Stomach (tissue), 8 donors: ENCODE measurements at regions not wholly inside any gene's neighbourhood (a gene's known extent, or its start where the extent isn't known, plus 50 kb on each side); places are given as distances from the start of the nearest gene placed in this dataset.

Experiments
- DNase-seq, 2 donors: peaks; one replicate each; pipeline versions ENCODE4 v3.0.0 to v3.0.0-alpha.2; 2013 to 2019
- H3K27ac ChIP-seq, 5 donors: fragments of 200-600 bp in 4 of 5; sonication (generic) in 4 of 5; one replicate each; pipeline ENCODE4 v1.5.1; 2013 to 2019; ENCODE audit warnings: mild to moderate bottlenecking in 1 of 5, moderate library complexity in 1 of 5
- H3K27me3 ChIP-seq, 3 donors: fragments of 200-600 bp; sonication (generic); one replicate each; pipeline ENCODE4 v1.5.1; 2017 to 2019; ENCODE audit warnings: mixed run types in 1 of 3
- H3K36me3 ChIP-seq, 4 donors: fragments of 200-600 bp; sonication (generic); 1 replicate in 3 of 4; 2 replicates in 1 of 4; pipeline ENCODE4 v1.5.1; 2016 to 2019
- H3K4me1 ChIP-seq, 4 donors: fragments of 200-600 bp; sonication (generic); one replicate each; pipeline ENCODE4 v1.5.1; 2016 to 2019
- H3K4me3 ChIP-seq, 4 donors: fragments of 200-600 bp; sonication (generic) in 3 of 4; one replicate each; pipeline ENCODE4 v1.5.1; 2016 to 2019; ENCODE audit warnings: mild to moderate bottlenecking in 1 of 4
- H3K9me3 ChIP-seq, 4 donors: fragments of 200-600 bp; sonication (generic); one replicate each; pipeline ENCODE4 v1.5.1; 2016 to 2019
- CTCF ChIP-seq, 7 experiments: fragments of 450-650 bp in 4 of 7; fragments of 200-600 bp in 3 of 7; sonication (generic) in 3 of 7; IDR thresholded peaks; one replicate each; pipeline ENCODE4 v1.5.1; 2016 to 2019; ENCODE audit warnings: antibody characterized with exemption in 7 of 7, control low read depth in 2 of 7, mild to moderate bottlenecking in 1 of 7
- EP300 ChIP-seq: sonication (generic); formaldehyde crosslinking; IDR thresholded peaks from one replicate; pipeline ENCODE4 v1.6.1; 2017; ENCODE audit warnings: antibody characterized with exemption
- POLR2A ChIP-seq, 4 donors: fragments of 450-650 bp; IDR thresholded peaks; one replicate each; pipeline ENCODE4 v1.6.1; 2016; ENCODE audit warnings: antibody characterized with exemption in 4 of 4, control low read depth in 2 of 4, mild to moderate bottlenecking in 1 of 4, moderate library complexity in 1 of 4
- POLR2AphosphoS5 ChIP-seq, 3 donors: sonication (generic); formaldehyde crosslinking; IDR thresholded peaks; one replicate each; pipeline ENCODE4 v1.6.1; 2016; ENCODE audit warnings: antibody characterized with exemption in 3 of 3
- WGBS, 5 donors: extraction: QIAGEN DNeasy Blood & Tissue Kit in 3 of 5; methylation state at CpG; one replicate each; pipeline versions ENCODE4 v1.1.5 to v1.1.7; 2013 to 2018; 5-methylcytosine and 5-hydroxymethylcytosine counted together
- intact Hi-C: fragments of 100-400 bp; cut with DNase I; formaldehyde crosslinking; loops from one replicate; pipeline ENCODE4 v1.15.1; 2023; ENCODE audit warnings: low total_unique reads
- donor health status: healthy with polysubstance abuse.
- donor health status: Bipolar disorder and iron deficiency.
- donor health status: healthy.

- TF ChIP-seq CTCF (IDR thresholded peaks at IDR 0.05) (no peak), POLR2AphosphoS5 (IDR thresholded peaks at IDR 0.05) (no peak), POLR2A (IDR thresholded peaks at IDR 0.05) (no peak), EP300 (no peak)
- no peak for DNase-seq
- no peaks in the 10 kb centered on the region for H3K9me3 ChIP-seq
- 64 to 80% (median 71%) methylated on average over 2 of the region's 2 CpGs for WGBS, 5 donors
- no peaks in the 10 kb centered on the region for H3K27me3 ChIP-seq
- no peak overlapping the region for H3K4me3 ChIP-seq
- intact Hi-C loops = no loop called here
- no peaks in the 10 kb centered on the region for H3K36me3 ChIP-seq
- H3K4me1 ChIP-seq = no peaks in the 10 kb centered on the region
- H3K27ac ChIP-seq = no peak overlapping the region
These were observed 214.2 kb upstream of the TBX3 start for GRCh38 chr12:114898159-114898558.

DNA sequence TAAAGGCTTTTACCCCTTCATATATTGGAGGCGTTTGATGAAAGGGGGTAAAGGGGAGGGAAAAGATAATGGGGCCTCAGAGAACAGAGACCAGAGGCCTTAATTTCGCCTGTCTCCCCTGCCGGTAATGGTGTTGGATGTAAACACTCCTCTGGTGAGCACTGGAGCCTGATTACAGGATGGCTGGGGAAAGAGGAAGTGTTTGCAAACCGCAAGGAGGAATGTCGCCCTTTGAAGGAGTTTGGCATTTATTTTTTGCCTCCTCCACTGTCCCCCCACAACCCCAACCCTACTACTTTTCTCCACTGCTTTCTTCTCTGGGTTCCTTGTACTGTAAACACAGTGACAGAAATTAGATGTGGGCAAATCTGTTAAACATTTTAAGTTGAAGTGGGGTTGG lies 211.9 kb upstream of the TBX3 start:
- no peaks in the 10 kb centered on the region for H3K4me1 ChIP-seq
- WGBS, 5 donors = 32 to 50% (median 36%) methylated on average over 5 of the region's 5 CpGs
- no peak for DNase-seq
- TF ChIP-seq POLR2AphosphoS5 (IDR thresholded peaks at IDR 0.05) (no peak), EP300 (no peak), POLR2A (IDR thresholded peaks at IDR 0.05) (no peak), CTCF (IDR thresholded peaks at IDR 0.05) (no peak)
- H3K9me3 ChIP-seq = no peaks in the 10 kb centered on the region
- intact Hi-C loops = no loop called here
- no peak overlapping the region for H3K4me3 ChIP-seq
- H3K27ac ChIP-seq = no peak overlapping the region
- H3K36me3 ChIP-seq = no peaks in the 10 kb centered on the region
- no peaks in the 10 kb centered on the region for H3K27me3 ChIP-seq

GRCh38 chr12:114895081-114895480 lies 211.1 kb upstream of the TBX3 start:
- H3K4me1 ChIP-seq = no peaks in the 10 kb centered on the region
- H3K27me3 ChIP-seq = no peaks in the 10 kb centered on the region
- H3K9me3 ChIP-seq = no peaks in the 10 kb centered on the region
- H3K27ac ChIP-seq = no peak overlapping the region
- H3K4me3 ChIP-seq = no peak overlapping the region
- no peaks in the 10 kb centered on the region for H3K36me3 ChIP-seq
- 93 to 98% (median 97%) methylated on average over 4 of the region's 4 CpGs for WGBS, 5 donors
- intact Hi-C loops = no loop called here
- no peak for TF ChIP-seq POLR2AphosphoS5 (IDR thresholded peaks at IDR 0.05)
- no peak for TF ChIP-seq CTCF (IDR thresholded peaks at IDR 0.05)
- TF ChIP-seq POLR2A (IDR thresholded peaks at IDR 0.05) = no peak
- TF ChIP-seq EP300 = no peak
- DNase-seq = no peak

DNA sequence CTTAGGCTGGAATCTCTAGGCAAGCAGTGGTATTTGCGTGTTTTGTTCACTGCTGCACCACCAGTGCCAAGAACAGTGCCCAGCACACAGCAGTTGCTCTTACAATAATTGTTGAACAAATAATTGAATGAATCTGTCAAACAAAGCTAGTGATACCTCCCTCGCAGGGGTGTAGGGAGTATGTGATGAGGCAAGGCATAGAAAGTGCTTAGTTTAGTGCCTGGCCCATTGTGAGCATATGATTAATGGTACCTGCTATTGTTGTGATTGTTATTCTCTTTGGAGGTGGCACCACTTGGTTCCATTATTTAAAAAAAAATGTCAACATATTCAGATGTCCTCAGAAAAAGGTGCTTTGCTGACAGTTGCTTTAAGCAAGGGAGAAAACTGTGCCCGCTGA lies 210.1 kb upstream of the TBX3 start:
- no peak for TF ChIP-seq EP300
- TF ChIP-seq POLR2AphosphoS5 (IDR thresholded peaks at IDR 0.05) = no peak
- TF ChIP-seq CTCF (IDR thresholded peaks at IDR 0.05) = no peak
- TF ChIP-seq POLR2A (IDR thresholded peaks at IDR 0.05) = no peak
- H3K4me3 ChIP-seq = no peak overlapping the region
- intact Hi-C loops = no loop called here
- H3K9me3 ChIP-seq = no peaks in the 10 kb centered on the region
- H3K27ac ChIP-seq = no peak overlapping the region
- H3K4me1 ChIP-seq = no peaks in the 10 kb centered on the region
- no peaks in the 10 kb centered on the region for H3K36me3 ChIP-seq
- no peak for DNase-seq
- WGBS, 5 donors = 61 to 81% (median 77%) methylated on average over 3 of the region's 3 CpGs
- no peaks in the 10 kb centered on the region for H3K27me3 ChIP-seq
